NCI-H345 treated with DMSO at 0.1 percent for 48 hours (cell line): ENCODE measurements at regions not wholly inside any gene's neighbourhood (a gene's known extent, or its start where the extent isn't known, plus 50 kb on each side); places are given as distances from the start of the nearest gene placed in this dataset.

Experiments
- DNase-seq: peaks from one replicate; lab custom pipeline; 2025; ENCODE audit not compliant: unreplicated experiment; lab: John Stamatoyannopoulos, UW

DNA sequence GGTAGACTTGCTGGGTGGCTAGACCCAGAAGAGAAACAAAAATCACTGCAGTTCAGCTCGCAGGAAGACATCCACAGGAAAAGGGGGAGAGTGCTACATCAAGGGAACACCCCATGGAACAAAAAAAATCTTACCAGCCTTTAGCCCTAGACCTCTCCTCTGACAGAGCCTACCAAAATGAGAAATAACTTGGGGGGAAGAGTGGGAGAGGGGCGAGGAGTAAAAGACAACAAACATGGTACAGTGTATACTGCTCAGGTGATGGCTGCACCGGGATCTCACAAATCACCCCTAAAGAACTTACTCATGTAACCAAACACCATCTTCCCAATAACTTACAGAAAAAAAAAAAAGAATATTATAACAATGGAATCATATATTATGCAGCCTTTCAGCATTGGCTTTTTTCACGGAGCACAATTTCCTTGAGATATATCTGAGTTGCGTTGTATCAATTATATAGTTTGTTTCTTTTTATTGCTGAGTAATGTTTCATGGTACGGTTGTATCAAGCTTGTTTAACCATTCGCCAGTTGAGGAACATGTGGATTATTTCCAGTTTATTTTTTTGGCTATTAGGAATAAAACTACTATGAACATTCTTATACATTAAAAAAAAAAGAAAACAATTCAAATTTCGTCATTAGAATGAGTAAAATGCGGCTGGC, 90.9 kb downstream of the ZNF280B start:
- no peak for DNase-seq

DNA sequence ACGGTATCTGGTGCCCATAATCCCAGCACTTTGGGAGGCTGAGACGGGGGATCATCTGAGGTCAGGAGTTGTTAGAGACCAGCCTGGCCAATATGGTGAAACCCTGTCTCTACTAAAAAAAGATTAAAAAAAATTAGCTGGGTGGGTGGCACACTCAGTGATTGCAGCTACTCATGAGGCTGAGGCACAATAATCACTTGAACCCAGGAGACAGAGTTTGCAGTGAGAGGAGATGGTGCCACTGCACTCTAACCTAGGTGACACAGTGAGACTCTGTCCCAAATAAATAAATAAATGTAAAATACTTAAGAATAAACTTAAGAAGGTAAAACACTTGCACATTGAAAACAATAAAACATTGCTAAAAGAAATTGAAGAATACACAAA, 90.4 kb downstream of the ZNF280B start:
- no peak for DNase-seq

DNA sequence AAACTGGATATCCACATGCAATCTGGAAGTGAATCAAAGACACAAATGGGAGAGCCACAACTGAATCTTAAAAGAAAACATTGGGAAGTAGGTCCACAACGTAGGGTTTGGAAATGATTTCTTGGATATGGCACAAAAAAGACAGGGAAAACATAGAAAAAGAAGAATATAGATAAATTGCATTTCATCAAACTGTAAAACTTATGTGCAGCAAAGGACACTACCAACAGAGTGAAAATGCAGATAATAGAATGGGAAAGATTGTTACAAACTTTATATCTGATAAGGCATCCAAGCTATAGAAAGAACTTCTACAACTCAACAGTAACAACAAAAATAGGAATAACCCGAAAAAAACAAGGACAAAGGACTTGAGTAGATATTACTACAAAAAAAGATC, 89.6 kb downstream of the ZNF280B start:
- DNase-seq: no peak

DNA sequence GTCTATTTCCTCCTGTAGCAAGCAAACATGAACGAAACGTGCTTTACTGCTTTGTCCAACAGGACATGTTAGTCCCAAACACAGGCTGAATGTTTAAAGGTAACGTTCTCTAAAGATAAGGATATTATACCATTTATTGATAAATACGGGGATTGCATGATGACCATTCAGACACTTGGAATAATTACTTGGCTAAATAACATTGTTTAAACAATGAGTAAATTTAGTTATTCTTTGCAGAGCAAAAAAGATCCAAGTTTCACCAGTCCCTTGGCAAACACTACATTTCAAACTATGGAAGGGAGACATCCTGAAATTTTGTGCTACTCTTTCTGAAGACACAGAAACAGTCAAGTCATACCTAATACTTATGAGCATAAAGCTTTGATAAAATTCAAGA, 88.0 kb downstream of the ZNF280B start:
- DNase-seq: no peak

DNA sequence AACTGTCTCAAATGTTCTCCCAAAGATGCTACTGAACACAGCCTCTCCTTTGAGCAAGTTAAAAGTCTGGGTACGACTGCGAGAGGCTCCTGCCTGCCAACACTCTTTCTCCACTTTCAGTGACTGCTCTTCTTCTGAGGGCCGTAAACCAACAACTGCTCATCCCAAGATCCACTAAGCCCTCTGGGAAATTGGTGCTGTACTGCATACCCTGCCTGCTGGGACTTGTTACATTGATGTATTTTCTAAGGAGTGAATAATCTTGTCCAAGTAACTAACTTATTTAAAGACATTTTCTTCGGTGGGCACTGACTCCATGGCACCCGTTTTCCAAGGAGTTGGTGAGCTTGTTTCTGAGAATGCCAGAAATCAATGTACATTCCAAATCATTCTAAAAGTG, 87.2 kb downstream of the ZNF280B start:
- DNase-seq: no peak

DNA sequence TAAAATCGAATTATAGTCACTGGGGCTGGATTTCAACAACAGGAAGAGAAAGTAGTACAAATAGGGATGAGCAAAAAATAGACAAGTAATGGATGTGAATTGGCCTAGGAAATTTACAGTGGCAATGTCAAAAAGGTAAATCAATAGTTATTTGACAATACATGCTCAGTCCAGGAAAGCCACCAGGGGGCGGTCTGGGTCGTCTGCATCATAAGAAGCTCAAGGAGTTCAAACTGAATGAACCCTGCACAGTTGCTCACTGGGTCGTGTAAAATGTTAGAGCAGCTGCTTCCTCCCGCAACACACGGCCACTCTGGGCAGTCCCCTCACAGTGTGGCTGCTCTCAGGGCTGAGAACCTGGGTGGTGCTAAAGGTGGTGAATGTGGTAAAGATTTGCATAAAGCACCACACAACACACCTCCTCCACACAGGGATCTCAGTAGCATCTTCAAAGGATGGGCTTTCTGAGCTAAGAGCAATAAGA, 85.9 kb downstream of the ZNF280B start:
- DNase-seq: no peak

DNA sequence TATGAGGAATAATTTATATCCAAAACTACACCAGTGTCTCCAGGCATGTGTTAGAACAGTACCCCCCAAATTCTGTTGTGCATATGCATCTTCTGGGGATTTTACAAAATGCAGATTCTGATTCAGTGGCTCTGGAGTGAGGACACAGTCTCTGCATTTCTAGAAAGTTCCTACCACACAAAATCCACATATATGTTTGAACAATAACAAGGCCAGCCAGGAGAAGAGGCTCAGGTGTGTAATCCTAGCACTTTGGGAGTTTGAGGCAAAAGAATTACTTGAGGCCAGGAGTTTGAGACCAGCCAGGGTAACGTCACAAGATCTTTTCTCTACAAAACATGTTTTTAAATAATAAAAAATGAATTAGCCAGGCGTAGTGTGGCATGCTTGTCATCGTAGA, 84.9 kb downstream of the ZNF280B start:
- no peak for DNase-seq

DNA sequence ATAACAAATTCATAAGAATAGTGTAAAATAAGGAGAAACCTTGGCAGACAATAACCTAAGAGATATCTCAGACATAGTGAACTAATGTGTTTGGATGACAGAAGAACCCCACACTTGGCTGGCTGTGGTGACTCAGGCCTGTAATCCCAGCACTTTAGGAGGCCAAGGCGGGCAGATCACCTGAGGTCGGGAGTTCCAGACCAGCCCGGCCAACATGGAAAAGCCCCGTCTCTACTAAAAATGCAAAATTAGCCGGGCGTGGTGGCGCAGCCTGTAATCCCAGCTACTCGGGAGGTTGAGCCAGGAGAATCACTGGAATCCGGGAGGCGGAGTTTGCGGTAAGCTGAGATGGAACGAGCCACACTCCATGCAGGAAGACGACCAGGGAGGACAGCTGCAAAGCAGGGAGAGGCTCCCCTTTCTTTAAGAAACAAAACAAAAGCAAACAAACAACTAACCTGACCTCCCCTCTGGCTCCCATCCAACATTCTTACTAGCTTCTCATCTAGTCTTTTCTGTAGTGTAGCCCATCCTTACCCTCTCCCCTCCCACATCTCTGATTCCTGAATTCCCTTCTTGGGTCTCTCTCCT, 84.2 kb downstream of the ZNF280B start:
- no peak for DNase-seq

DNA sequence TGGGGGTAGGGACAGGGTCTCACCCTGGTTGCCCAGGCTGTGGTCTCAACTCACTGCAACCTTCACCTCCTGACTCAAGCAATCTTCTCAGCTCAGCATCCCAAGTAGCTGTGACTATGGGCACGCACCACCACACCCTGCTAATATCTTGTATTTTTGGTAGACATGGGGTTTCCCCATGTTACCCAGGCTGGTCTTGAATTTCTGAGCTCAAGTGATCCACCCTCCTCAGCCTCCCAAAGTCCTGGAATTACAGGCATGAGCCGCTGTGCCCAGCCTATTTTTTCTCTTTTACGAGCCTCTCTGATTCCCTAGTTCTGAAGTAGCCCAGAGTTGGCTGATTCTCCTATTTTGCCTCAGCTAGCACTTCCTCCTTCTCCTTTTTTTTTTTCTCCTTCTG, 83.6 kb downstream of the ZNF280B start:
- no peak for DNase-seq

DNA sequence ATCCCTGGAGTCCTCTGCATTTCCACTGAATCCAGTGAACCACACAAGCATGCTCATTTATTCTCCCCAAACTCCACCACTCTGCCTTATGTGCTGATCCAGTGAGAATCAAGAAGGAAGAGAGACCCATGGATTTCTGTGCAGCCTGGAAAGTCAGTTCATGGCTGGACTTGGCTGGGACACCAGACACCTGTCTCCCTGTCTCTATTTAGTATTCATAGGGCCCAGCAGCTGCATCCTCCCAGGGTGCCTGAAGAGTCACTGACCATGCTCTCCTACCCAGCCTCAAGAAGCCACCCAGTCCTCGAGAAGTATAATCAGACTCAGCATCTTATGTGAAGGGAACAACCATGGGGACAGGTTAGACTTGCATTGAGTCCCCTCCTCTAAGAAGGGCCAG, 83.2 kb downstream of the ZNF280B start:
- DNase-seq: no peak

DNA sequence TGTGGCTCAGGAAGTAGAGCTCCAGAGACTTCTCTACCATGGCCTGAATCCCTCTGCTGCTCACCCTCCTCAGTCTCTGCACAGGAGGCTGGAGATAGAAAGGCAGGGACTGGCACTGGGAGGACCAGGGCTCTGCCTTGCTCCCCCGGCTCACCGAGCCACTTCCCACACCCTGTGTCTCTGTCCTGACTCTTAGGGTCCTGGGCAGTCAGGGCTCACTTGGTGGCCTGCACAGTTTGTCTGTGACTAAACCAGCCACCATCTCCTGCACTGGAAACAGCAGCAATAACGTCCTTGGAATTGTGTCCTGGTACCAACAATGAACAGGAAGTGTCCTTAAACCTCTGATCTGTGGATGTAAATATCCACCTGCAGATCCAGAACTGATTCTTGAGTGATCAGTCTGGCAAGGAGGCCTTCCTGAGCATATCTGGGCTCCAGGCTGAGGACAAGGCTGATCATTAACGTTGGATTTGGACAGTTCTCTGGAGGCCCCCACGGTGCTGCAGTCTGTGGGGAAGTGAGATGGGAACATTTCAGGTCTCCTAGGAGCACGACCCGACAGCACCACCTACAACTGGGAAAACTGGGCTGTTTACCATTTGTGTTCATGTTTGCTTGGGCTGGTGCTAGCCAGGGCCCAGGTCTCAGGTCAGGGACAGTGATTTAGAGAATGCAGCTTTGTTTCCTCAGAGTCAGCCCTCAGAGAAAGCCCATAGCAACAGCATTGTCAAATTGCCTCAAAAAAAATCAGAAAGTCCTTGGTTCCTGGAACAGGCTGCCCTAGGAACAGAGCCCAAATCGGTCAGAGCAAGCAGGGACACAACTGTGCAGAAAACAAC, 82.5 kb downstream of the ZNF280B start:
- DNase-seq: no peak

DNA sequence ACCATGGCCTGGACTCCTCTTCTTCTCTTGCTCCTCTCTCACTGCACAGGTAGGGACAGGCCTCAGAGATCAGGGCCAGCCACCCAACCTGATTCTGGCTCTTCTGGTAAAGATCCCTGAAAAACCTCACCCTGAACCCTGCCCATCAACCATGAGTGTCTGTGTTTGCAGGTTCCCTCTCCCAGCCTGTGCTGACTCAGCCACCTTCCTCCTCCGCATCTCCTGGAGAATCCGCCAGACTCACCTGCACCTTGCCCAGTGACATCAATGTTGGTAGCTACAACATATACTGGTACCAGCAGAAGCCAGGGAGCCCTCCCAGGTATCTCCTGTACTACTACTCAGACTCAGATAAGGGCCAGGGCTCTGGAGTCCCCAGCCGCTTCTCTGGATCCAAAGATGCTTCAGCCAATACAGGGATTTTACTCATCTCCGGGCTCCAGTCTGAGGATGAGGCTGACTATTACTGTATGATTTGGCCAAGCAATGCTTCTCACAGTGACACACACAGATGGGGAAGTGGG, 80.9 kb downstream of the ZNF280B start:
- DNase-seq: no peak

DNA sequence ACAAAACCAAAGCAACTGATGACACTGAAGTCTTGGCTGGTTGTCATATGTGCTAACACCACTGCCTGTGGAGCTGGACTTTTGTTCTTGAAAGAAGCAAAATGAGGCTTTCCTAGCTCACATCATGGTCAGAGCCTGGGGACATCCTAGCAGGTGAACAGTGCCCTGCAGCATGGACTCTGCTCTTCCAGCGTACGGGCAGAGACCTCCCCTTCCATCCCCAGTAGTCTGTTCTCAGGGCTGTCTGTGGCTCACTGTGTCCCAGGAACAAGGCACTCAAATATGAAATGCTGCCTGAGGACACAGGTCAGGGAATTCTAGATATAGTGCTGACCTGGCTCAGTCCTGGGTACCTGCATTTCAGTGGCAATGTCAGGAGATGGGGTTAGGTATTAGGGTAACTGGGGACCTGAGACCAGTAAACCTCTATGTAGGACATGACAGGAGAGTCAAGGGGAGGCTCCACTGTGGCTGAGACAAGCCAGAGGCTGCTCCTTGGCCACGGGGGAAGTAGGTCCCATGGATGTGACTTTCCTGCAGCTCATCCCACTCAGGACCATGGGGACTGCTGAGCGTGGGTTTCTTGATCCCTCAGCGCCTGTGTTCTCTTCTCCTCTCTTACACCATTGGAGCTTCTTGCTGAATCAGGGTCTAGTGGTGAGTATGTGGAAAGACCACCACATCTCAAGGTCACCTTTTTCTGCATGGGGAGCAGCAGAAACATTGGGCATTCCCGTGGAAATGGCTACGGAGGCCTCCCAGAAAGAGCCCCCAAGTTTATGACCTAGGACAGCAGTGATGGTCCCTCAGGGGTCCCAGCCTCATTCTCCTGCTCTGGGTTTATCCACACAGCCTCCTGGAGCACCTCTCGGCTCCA, 80.1 kb downstream of the ZNF280B start:
- no peak for DNase-seq

DNA sequence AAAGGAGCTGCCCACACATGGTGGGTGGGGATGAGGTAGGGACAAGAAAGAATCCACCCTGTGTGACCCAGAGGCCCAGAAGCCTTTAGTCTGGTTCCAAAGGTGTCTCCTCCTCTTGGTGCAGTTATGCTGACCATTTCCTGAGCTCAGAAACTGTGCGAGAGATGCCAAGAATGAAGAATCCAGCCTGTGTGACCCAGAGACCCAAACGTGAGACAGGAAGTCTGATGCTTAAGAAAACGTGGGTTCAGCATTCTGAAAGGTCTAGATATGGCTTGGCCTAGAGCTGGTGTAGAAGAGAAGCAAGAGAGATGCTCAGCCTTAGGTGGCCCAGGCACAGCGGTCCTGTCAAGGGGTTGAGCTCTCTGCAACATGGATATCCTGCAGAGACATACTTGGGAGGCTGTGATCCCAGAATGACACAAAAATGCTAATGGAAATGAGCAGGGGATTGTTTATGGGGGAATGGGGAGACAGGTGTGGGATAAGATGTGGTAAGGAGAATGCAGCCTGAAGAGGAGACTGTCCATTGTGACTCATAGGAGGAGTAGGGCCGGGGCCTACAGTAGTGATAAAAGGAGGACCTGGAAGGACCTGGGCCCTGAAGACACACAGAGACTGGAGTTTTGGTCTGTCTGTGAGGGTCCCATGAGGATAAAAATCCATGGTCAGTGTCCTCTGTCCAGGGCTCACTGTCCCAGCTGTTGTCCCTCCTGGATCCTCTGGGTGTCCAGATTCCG, 79.0 kb downstream of the ZNF280B start:
- DNase-seq: no peak

DNA sequence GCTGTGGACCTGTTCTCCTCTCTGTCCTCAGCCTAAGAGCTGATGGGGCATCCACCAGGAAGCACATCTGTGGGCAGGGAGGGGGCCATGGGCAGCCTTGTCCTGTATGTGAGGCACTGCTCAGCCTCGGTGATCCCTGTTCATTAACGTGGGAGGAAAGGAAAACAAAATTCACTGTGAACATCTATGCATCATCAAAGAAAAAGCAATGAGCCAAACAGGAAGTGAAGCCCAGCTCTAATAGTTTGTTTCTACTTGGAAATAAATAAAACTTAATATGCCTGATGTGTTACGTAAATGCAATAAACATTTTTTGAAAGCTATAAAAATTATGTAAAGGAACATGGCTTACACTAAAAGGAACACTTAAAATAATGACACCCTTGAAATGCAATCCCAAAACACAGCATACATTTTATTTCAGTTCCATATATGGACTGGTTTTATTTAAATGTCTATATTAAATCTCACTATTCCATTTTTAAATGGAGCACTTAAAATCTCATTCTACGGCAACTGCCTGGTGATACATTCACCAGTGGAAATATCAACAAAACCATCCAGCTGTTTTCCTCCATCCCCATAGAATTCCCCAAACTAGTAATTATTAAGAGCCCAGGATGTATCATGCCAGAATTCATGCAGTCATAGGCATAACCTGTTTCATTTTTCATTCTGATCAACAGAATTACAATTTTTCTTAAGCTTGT, 78.3 kb downstream of the ZNF280B start:
- no peak for DNase-seq

DNA sequence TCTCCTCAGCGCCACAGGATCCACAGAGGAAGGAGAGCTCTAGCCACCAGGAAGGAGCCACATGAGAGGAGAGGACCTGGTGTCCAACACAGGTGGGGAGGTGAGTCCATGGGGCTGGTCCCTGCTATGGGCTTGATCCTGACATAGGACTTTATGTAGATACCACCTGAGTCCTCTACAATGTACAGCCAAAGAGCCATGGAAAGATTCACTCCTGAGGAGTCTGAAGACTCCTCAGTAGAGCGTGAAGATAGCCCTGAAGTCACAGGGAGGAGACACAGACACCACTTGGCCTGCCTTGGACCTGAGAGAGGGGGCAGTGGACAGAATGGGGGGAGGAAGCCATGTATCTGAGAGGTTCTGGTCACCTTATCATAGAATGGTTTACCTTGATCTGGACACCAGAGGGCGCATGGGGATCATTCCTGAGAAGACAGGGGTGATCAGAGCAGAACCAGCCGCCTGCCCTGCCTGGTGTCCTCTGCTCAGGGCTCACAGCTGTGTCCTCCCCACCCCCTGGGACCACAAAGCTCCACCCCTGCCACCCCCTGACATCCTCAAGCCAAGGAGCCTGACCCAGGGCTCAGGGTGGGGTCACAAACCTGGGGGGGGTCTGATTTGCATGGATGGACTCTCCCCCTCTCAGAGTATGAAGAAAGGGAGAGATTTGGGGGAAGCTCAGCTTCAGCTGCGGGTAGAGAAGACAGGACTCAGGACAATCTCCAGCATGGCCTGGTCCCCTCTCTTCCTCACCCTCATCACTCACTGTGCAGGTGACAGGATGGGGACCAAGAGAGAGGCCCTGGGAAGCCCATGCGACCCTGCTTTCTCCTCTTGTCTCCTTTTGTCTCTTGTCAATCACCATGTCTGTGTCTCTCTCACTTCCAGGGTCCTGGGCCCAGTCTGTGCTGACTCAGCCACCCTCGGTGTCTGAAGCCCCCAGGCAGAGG, 77.0 kb downstream of the ZNF280B start:
- peak; percentile 15 for DNase-seq

DNA sequence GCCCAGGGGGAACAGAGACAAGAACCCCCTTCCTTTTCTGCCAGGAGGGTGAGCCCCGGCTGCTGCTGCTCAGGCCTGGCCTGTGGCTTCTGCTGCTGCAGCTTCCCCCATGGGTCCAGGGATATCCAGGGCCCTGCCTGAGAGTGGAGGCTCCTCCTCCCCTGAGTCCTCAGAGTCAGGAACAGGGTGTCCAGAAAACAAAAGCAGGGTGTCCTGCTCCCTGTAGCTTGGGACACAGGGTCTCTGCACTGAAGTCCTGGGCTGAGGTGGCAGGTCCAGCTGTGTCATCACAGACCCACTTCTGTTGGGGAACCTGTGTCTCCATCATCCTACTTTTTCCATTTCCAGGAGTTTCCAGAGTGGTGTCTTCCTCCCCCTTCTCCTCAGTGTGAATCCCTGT, 76.1 kb downstream of the ZNF280B start:
- no peak for DNase-seq

DNA sequence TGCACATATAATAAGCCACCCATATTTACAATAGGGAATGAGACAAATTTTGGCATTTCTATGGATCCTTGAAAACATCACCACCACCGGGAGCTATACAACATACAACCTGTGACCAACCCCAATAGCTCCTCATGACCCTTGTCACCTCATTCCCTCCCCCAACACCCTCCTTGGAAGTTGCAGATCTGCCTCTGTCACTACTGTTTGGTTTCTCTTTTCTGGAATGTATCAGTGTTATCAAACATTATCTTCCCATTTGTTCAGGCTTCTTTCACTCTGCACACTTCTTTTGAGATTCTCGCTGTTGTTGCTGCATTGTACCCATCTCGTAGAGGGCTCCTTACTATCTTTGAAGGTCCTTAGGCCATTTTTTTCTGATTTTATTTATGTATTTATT, 75.6 kb downstream of the ZNF280B start:
- no peak for DNase-seq

DNA sequence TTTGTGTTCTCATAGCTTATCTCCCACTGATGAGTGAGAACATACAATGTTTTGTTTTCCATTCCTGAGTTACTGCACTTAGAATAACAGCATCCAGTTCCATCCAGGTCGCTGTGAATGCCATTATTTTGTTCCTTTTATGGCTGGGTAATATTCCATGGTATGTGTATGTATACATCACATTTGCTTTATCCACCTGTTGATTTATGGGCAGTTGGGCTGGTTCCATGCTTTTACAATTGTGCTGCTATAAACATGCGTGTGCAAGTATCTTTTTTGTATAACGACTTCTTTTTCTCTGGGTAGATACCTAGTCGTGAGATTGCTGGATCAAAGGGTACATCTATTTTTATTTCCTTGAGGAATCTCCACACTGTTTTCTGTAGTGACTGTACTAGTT, 74.8 kb downstream of the ZNF280B start:
- no peak for DNase-seq
